HCT116 (cell line): ENCODE measurements at regions not wholly inside any gene's neighbourhood (a gene's known extent, or its start where the extent isn't known, plus 50 kb on each side); places are given as distances from the start of the nearest gene placed in this dataset.

Source experiments
- ATAC-seq: fragments of 200-7000 bp; cut with Tn5 transposase; 2 replicates; pipeline ENCODE4 v1.9.1; 2020; ENCODE audit warnings: mild to moderate bottlenecking, moderate library complexity
- BruUV-seq: library from RNA; stranded (reverse); fragments of 400-500 nt; replicated peaks from 2 replicates; lab custom pipeline; 2021; lab: Mats Ljungman, UMichigan
- CTCF ChIA-PET: fragments of 300-600 bp; sonication (Branson Sonifier 250); formaldehyde crosslinking; loops from one replicate; lab custom pipeline; 2021; ENCODE audit warnings: antibody characterized with exemption; lab: Charles Lee
- POLR2A ChIA-PET: fragments of 300-600, 350-600 bp; sonication (Branson Sonifier 250); formaldehyde crosslinking; loops from one replicate; lab custom pipeline; 2021; ENCODE audit warnings: antibody characterized with exemption; lab: Charles Lee
- RAD21 ChIA-PET, 2 experiments: fragments of 300-600 bp; sonication (Branson Sonifier 250); formaldehyde crosslinking; loops; one replicate each; lab custom pipeline; 2023; ENCODE audit warnings: low total read pairs in 2 of 2; ENCODE audit not compliant: uncharacterized antibody in 2 of 2, unreplicated experiment in 2 of 2, low non-redundant PET in 1 of 2; lab: Charles Lee
- DNase-seq: peaks from one replicate; pipeline ENCODE4 v3.0.0-alpha.2; 2010; ENCODE audit warnings: low read depth, low spot score
- H2AFZ ChIP-seq: fragments of 200-600 bp; shearing (Covaris generic), sonication (generic); 2 replicates; pipeline ENCODE4 v1.6.1; 2017; ENCODE audit warnings: low read depth, mixed run types, mixed read lengths, antibody characterized with exemption, low read length; ENCODE audit not compliant: poor library complexity, severe bottlenecking
- H3K27ac ChIP-seq: 2 replicates; pipeline ENCODE4 v1.5.1; 2012; ENCODE audit warnings: low read depth, low read length
- H3K27me3 ChIP-seq: fragments of 200-600 bp; sonication (generic); 2 replicates; pipeline ENCODE4 v1.6.1; 2016; ENCODE audit warnings: mixed run types, low read length, mixed read lengths; ENCODE audit not compliant: insufficient read depth
- H3K36me3 ChIP-seq, 2 experiments: fragments of 200-500 bp in 1 of 2; fragments of 200-600 bp in 1 of 2; sonication (Bioruptor generic) in 1 of 2; sonication (generic) in 1 of 2; 2 replicates each; pipeline versions ENCODE4 v1.5.1 to v1.6.1; 2014 to 2016; ENCODE audit warnings: low read length in 2 of 2, inconsistent platforms in 1 of 2, mixed read lengths in 1 of 2, mixed run types in 1 of 2; ENCODE audit not compliant: insufficient read depth in 2 of 2, control insufficient read depth in 1 of 2
- H3K4me1 ChIP-seq, 2 experiments: fragments of 200-600 bp in 1 of 2; sonication (generic) in 1 of 2; 2 replicates each; pipeline versions ENCODE4 v1.5.1 to v1.6.1; 2012 to 2017; ENCODE audit warnings: low read length in 2 of 2, inconsistent platforms in 1 of 2, mild to moderate bottlenecking in 1 of 2, mixed read lengths in 1 of 2, mixed run types in 1 of 2, moderate library complexity in 1 of 2; ENCODE audit not compliant: insufficient read depth in 2 of 2, control insufficient read depth in 1 of 2
- H3K4me2 ChIP-seq: fragments of 200-600 bp; sonication (generic); 2 replicates; pipeline ENCODE4 v1.6.1; 2017; ENCODE audit warnings: mixed run types, low read length, mixed read lengths
- H3K4me3 ChIP-seq, 2 experiments: fragments of 200-600 bp in 1 of 2; sonication (generic) in 1 of 2; replicated peaks in 1 of 2; 2 replicates each; pipeline ENCODE4 v1.5.1; 2011 to 2016; ENCODE audit warnings: low read length in 2 of 2, control low read depth in 1 of 2, low read depth in 1 of 2, mild to moderate bottlenecking in 1 of 2, mixed read lengths in 1 of 2, mixed run types in 1 of 2
- H3K79me2 ChIP-seq: fragments of 200-600 bp; sonication (generic); 2 replicates; pipeline ENCODE4 v1.6.1; 2017; ENCODE audit warnings: mild to moderate bottlenecking, mixed run types, low read length, moderate library complexity, mixed read lengths; ENCODE audit not compliant: insufficient read depth
- H3K9ac ChIP-seq: fragments of 200-600 bp; sonication (generic); 2 replicates; pipeline ENCODE4 v1.6.1; 2016; ENCODE audit warnings: low read length, mixed read lengths
- H3K9me2 ChIP-seq: fragments of 200-600 bp; sonication (generic), shearing (Covaris generic); 2 replicates; pipeline ENCODE4 v1.6.1; 2017; ENCODE audit warnings: mixed run types, mild to moderate bottlenecking, moderate library complexity; ENCODE audit not compliant: insufficient read depth
- H3K9me3 ChIP-seq, 2 experiments: fragments of 200-500 bp in 1 of 2; fragments of 200-600 bp in 1 of 2; sonication (Bioruptor generic) in 1 of 2; sonication (generic) in 1 of 2; 2 replicates each; pipeline ENCODE4 v1.6.1; 2014 to 2017; ENCODE audit warnings: low read length in 2 of 2, mixed read lengths in 2 of 2, inconsistent platforms in 1 of 2, low read depth in 1 of 2, mild to moderate bottlenecking in 1 of 2, mixed run types in 1 of 2, moderate library complexity in 1 of 2; ENCODE audit not compliant: control insufficient read depth in 1 of 2, insufficient read depth in 1 of 2
- H4K20me1 ChIP-seq: fragments of 200-600 bp; sonication (generic), shearing (Covaris generic); 2 replicates; pipeline ENCODE4 v1.6.1; 2017; ENCODE audit warnings: mixed run types, mild to moderate bottlenecking, moderate library complexity; ENCODE audit not compliant: insufficient read depth
- ELF1 ChIP-seq: IDR thresholded peaks from 2 replicates; pipeline ENCODE4 v1.6.1; 2012; ENCODE audit warnings: low read depth, borderline replicate concordance
- POLR2AphosphoS5 ChIP-seq: IDR thresholded peaks from 2 replicates; pipeline ENCODE4 v1.6.1; 2011; ENCODE audit warnings: mild to moderate bottlenecking, low read depth, low read length, moderate library complexity
- RAD21 ChIP-seq: IDR thresholded peaks from 2 replicates; pipeline ENCODE4 v1.6.1; 2012; ENCODE audit warnings: low read depth, mild to moderate bottlenecking
- SIN3A ChIP-seq: IDR thresholded peaks from 2 replicates; pipeline ENCODE4 v1.6.1; 2012; ENCODE audit warnings: low read depth
- SP1 ChIP-seq: IDR thresholded peaks from 2 replicates; pipeline ENCODE4 v1.6.1; 2012; ENCODE audit warnings: low read depth
- TCF7L2 ChIP-seq: IDR thresholded peaks from 2 replicates; pipeline ENCODE4 v1.7.0; 2011; ENCODE audit warnings: borderline replicate concordance, inconsistent platforms; ENCODE audit not compliant: insufficient read depth, insufficient read length; ENCODE audit errors: extremely low read depth
- YY1 ChIP-seq: IDR thresholded peaks from 2 replicates; pipeline ENCODE4 v1.6.1; 2011; ENCODE audit warnings: low read length, low read depth, moderate library complexity, mild to moderate bottlenecking; ENCODE audit not compliant: insufficient replicate concordance; ENCODE audit errors: extremely low read depth
- ZFX ChIP-seq: fragments of 450-650 bp; IDR thresholded peaks from 2 replicates; pipeline ENCODE4 v1.6.1; 2017
- intact Hi-C: fragments of 100-400 bp; cut with micrococcal nuclease; formaldehyde crosslinking; loops from 2 replicates; pipeline ENCODE4 v1.10.0; 2022
- TF ChIP-seq, protein P1 (sequence below), 3 experiments: fragments of 200-600 bp in 1 of 3; sonication (generic) in 1 of 3; IDR thresholded peaks in 2 of 3; conservative IDR thresholded peaks in 1 of 3; 2 replicates each; pipeline ENCODE4 v1.5.1; 2012 to 2017; ENCODE audit warnings: low read depth in 2 of 3, low read length in 2 of 3, antibody characterized with exemption in 1 of 3, borderline replicate concordance in 1 of 3, control low read depth in 1 of 3, mild to moderate bottlenecking in 1 of 3, mixed read lengths in 1 of 3, mixed run types in 1 of 3, moderate library complexity in 1 of 3; ENCODE audit not compliant: insufficient read depth in 1 of 3
- TF ChIP-seq, protein P2 (sequence below): IDR thresholded peaks from 2 replicates; pipeline ENCODE4 v1.6.1; 2011; ENCODE audit warnings: mild to moderate bottlenecking, low read length, moderate library complexity; ENCODE audit not compliant: insufficient replicate concordance; ENCODE audit errors: extremely low read depth
- TF ChIP-seq, protein P3 (sequence below): IDR thresholded peaks from 2 replicates; pipeline ENCODE4 v1.6.1; 2012

DNA sequence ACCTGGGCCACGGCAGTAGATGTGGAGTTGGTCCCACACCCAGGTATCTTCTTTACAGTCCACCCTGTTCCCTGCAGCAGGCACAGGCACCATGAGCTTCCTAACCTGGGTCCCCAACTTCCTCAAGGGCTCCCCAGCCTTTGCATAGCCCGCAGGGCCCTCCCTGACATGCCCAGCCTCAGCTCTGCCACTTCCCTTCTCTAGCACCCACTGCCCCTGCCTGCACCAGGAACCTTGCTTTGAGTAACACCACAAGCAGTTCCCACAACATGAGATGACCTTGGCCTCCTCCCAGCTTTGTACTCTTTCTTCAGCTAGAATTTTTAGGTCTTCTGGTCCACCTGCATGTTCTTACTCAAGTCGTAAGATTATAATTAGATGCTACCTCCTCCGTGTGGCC is 92.2 kb upstream of the ZPBP start (continued):
- TF ChIP-seq TCF7L2 (no peak), ZFX (no peak), YY1 (no peak), SIN3A (no peak)
- TF ChIP-seq, protein P1, sequence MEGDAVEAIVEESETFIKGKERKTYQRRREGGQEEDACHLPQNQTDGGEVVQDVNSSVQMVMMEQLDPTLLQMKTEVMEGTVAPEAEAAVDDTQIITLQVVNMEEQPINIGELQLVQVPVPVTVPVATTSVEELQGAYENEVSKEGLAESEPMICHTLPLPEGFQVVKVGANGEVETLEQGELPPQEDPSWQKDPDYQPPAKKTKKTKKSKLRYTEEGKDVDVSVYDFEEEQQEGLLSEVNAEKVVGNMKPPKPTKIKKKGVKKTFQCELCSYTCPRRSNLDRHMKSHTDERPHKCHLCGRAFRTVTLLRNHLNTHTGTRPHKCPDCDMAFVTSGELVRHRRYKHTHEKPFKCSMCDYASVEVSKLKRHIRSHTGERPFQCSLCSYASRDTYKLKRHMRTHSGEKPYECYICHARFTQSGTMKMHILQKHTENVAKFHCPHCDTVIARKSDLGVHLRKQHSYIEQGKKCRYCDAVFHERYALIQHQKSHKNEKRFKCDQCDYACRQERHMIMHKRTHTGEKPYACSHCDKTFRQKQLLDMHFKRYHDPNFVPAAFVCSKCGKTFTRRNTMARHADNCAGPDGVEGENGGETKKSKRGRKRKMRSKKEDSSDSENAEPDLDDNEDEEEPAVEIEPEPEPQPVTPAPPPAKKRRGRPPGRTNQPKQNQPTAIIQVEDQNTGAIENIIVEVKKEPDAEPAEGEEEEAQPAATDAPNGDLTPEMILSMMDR (IDR thresholded peaks at IDR 0.05 in 2 of 3, conservative IDR thresholded peaks at IDR 0.05 in 1 of 3; ENCODE audit: borderline replicate concordance in 1 of 3, insufficient read depth in 1 of 3, low read depth in 2 of 3, low read length in 2 of 3) = no peak
- TF ChIP-seq, protein P2, sequence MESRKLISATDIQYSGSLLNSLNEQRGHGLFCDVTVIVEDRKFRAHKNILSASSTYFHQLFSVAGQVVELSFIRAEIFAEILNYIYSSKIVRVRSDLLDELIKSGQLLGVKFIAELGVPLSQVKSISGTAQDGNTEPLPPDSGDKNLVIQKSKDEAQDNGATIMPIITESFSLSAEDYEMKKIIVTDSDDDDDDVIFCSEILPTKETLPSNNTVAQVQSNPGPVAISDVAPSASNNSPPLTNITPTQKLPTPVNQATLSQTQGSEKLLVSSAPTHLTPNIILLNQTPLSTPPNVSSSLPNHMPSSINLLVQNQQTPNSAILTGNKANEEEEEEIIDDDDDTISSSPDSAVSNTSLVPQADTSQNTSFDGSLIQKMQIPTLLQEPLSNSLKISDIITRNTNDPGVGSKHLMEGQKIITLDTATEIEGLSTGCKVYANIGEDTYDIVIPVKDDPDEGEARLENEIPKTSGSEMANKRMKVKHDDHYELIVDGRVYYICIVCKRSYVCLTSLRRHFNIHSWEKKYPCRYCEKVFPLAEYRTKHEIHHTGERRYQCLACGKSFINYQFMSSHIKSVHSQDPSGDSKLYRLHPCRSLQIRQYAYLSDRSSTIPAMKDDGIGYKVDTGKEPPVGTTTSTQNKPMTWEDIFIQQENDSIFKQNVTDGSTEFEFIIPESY = no peak
- TF ChIP-seq, all 23 proteins: peak for 0

DNA sequence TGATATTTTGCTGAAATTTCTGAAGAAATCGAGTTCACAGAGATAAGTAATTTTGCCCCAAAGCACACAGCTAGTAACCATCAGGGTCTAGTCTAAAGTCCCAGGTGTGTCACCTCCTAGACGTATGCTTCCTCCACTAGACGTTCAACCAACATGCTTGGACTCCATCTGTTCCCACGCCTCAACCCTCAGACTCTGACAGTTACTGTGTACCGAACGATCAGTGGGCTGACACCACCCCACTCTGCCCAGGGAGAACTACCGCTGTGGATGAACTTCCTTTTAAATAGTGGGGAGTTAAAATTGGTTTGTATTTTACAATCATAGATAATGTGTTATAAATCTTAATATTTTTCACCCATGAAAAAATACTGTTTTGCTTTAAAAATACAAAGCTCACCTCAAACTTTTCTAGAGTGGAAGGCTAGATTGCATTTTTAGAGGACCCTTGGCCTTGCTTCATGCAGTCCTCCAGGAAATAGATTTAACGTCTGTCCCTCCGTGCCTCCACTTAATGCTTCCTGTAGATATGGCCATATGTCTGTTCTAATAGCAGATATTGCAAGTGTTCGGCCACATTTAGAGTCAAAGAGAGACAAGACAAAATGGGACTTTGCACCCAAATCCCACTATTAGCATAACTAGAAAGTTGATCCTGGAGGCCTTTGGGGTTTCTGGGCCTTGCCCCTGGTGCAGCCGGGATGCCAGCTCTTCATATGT is 91.4 kb upstream of the ZPBP start:
- no peaks in the 10 kb centered on the region for H3K4me1 ChIP-seq
- H3K9ac ChIP-seq = no peak overlapping the region
- no peak for ATAC-seq
- intact Hi-C loops = no loop called here
- no peaks in the 10 kb centered on the region for H3K9me2 ChIP-seq
- H4K20me1 ChIP-seq = no peaks in the 10 kb centered on the region
- H3K79me2 ChIP-seq = no peaks in the 10 kb centered on the region
- TF ChIP-seq, protein P2 = no peak
- TF ChIP-seq SP1 (no peak), POLR2AphosphoS5 (no peak), SIN3A (no peak), ELF1 (no peak), RAD21 (no peak)
- TF ChIP-seq, protein P3, sequence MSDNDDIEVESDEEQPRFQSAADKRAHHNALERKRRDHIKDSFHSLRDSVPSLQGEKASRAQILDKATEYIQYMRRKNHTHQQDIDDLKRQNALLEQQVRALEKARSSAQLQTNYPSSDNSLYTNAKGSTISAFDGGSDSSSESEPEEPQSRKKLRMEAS = no peak
- RAD21 ChIA-PET = no interaction called here
- no peak overlapping the region for H3K4me2 ChIP-seq
- no TSS peak for BruUV-seq
- H3K4me3 ChIP-seq = no peak overlapping the region
- CTCF ChIA-PET = interaction anchor here (1.2 kb wide), 1 partner anchor 234 kb away, joined by 3 read pairs; no protein-coding TSS in a partner anchor
- H3K27me3 ChIP-seq = 0 out of 2 replicates have a peak, but pooled peaks cover 2% of the 10 kb centered on the region
- H3K27ac ChIP-seq = no peak overlapping the region
- DNase-seq = no peak
- POLR2A ChIA-PET = no interaction called here
- H3K9me3 ChIP-seq = no peaks in the 10 kb centered on the region
- H2AFZ ChIP-seq = no peak overlapping the region
- H3K36me3 ChIP-seq = no peaks in the 10 kb centered on the region
